ENCODE measurements at regions not wholly inside any gene's neighbourhood (a gene's known extent, or its start where the extent isn't known, plus 50 kb on each side); places are given as distances from the start of the nearest gene placed in this dataset.
"Not testable (repeated sequence)": the region's sequence is repeated elsewhere in the genome, so short reads cannot be mapped to it uniquely, and the experiment has no call there.

GRCh38 chr16:79407005-79407404 is 193.5 kb downstream of the MAF start:
- no peak for DNase-seq (ENCODE audit: low read depth)

DNA sequence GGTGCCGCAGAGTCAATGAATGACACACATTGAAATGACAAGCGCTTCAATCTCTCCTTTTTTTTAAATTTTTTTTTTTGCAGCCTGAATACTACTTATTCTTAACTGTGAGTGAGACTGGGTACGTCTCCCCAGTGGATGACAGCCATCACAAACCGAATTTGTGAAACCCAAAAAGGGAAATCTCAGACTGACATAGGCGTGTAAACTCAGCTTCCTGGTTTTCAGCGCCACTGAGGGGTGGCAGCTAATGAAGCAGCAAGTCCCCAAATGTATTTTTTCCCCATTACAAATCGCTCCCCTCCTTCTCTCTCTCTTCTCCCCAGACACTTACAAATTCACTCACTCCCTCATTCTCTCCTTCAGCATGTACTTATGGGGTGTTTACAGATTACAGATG is 196.0 kb downstream of the MAF start:
- no peak for DNase-seq (ENCODE audit: low read depth)

DNA sequence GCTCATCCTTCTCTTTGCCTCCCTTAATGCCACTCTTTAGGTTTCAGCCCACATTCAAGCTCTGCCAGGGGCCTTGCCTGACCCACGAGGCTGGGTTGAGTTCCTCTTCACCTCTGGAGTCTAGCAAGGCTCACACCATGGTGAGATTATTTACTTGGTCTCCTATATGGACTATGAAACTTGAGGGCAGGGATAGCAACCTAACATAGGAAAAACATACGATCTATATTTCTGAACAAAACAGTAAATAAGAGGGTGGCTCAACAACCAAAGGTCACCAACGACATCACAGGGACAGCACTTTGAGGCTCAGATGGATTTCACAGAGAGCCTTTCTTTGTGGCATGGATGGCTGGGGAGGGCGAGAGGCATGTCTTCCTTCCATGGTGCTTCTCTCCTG is 197.0 kb downstream of the MAF start:
- DNase-seq (ENCODE audit: low read depth) = no peak

DNA sequence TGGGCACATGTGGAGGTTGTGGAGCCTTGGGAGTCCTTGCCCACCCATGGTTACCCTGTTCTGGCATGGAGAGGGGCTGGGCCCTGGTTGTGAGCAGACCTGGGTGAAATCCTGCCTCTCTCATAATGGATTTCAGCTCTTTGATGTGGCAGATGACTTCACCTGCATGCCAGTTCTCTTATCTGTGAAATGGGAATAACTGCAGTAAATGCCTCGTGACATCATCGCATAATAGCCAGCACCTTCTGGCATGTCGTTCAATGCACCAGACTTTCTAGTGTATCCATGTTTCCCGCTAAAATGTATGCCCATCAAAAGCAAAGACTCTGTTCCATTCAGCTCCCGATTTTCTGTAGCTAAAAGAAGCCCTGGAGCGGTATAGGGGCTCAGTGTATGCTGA is 197.6 kb downstream of the MAF start:
- DNase-seq (ENCODE audit: low read depth) = no peak

GRCh38 chr16:79402356-79402755 is 198.2 kb downstream of the MAF start:
- no peak for DNase-seq (ENCODE audit: low read depth)

- DNase-seq (ENCODE audit: low read depth) = no peak
These were observed 198.8 kb downstream of the MAF start for GRCh38 chr16:79401782-79402181.

- DNase-seq (ENCODE audit: low read depth) = no peak
These were observed 199.4 kb downstream of the MAF start for GRCh38 chr16:79401157-79401556.

GRCh38 chr16:79400462-79401149 is 199.9 kb downstream of the MAF start:
- DNase-seq (ENCODE audit: low read depth) = no peak

GRCh38 chr16:79395591-79395990 is 204.9 kb downstream of the MAF start:
- no peak for DNase-seq (ENCODE audit: low read depth)

DNA sequence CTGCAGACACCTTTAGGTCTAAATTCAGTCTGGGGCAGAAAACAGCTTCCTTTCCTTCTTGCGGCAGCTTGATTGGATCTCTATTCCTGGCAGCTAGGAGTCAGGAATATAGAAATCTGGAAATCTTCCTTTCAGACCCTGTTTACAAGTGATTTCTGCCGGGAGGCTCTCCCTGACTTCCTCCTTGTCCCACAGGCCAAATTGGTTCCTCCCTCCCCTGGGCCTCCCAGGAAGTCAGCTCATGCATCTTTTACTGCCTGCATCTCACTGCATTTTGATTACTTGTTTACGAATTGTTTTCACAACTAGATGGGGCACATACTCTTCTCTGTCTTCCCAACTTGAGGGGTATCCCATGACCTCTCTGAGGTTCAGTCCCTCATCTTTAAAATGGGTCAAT is 206.3 kb downstream of the MAF start:
- no peak for DNase-seq (ENCODE audit: low read depth)

GRCh38 chr16:79393564-79393963 is 207.0 kb downstream of the MAF start:
- DNase-seq (ENCODE audit: low read depth) = no peak

GRCh38 chr16:79393127-79393526 is 207.4 kb downstream of the MAF start:
- DNase-seq (ENCODE audit: low read depth) = no peak

- no peak for DNase-seq (ENCODE audit: low read depth)
These were observed 208.5 kb downstream of the MAF start for GRCh38 chr16:79392081-79392480.

DNA sequence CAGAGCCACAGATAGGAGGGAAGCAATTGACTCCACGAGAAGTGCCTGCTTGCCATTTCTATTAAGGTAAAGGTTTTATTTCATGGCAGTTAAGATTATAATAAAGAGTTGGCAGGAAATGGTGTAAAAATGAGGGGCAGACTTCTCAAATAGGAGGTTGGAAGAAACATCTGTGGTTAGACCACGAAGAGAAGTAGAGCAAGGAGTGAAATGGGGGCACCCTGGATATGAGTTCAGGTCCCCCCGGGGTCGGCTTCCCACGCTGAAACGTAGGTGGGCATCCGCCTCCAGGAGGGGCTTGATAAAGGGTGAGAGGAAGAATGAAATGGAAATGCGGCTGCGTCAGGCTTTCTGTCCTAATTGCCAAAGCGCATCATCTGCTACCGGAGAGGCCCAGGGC is 209.1 kb downstream of the MAF start:
- DNase-seq (ENCODE audit: low read depth) = no peak

- DNase-seq (ENCODE audit: low read depth) = no peak
These were observed 210.0 kb downstream of the MAF start for GRCh38 chr16:79390481-79391051.

DNA sequence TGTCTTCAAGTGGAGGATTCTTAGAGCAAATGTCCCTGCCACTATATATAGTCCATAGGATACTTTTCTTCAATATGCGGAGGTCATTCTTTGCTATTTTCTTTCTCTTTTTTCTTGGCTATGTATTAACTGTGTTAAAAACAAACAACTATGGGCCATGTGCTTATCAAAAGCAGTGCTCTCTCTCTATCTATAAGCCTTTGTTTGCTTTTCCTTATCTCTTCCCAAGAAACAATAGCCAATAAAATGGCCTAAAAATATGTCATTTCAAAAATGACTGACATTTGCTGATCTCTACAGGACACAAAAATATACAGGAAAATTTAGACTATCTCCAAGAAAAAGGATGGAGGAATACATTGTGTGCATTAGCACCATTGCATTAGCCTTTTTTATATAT is 212.1 kb downstream of the MAF start:
- no peak for DNase-seq (ENCODE audit: low read depth)

DNA sequence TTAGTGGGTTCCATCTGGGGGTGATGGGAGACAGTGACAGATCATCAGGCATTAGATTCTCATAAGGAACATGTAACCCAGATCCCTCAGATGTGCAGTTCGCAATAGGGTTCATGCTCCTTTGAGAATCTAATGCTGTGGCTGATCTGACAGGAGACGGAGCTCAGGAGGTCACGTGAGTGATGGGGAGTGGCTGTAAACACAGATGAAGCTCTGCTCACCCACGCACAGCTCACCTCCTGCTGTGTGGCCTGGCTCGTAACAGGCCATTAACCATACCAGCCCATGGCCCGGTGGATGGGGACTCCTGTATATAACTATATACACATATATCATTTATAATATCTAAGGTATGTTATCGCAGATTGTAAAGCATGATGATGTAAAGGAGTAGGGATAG is 214.2 kb downstream of the MAF start:
- no peak for DNase-seq (ENCODE audit: low read depth)

- no peak for DNase-seq (ENCODE audit: low read depth)
These were observed 218.9 kb downstream of the MAF start for GRCh38 chr16:79381603-79382042.

DNA sequence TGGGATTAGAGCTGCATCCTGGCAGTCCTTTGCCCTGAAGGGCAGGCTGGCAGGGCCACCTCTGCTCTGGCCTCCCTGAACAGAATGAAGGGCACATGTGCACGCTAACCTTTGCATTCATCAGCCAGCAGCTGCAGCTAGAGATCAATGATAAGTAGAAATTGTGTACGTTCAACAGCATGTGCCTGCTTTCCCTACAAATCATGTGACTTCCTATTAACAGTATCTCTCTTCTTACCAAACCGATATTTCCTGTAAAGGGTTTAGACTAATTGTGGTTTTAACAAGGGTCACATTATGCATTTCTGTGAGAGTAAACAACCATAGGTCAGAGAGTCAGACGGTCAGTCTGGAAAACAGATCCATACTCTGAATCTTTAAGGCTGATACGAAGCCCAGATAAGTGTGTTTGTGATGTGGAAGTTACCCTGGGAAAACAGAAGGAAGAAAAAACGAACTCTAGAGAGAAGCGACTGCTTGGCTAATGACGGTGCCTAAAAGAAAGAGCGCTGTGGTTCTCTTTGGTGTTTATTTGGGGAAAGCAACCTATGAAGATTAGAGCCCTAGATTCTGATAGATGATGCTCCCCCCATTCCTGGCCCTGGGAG is 219.4 kb downstream of the MAF start:
- DNase-seq (ENCODE audit: low read depth) = no peak

DNA sequence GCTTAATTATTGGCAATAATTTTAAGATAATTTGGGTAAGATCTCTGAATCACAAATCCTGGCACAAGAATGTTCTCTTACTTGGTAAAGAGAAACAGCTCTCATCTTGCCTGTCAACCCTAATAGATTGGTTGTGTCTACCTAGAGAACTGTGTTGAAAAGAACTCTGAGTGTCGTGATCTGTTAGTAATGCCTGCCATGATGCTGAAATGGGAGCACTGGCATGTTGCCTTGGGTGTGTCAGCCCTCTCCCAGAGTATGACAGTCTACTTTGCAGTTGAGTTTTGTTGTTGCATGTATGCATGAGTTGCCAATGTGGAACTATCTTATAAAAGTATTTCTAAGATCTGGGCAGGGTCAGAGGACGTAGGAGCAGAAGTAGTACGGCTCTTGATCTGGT is 221.4 kb downstream of the MAF start:
- DNase-seq (ENCODE audit: low read depth) = no peak

DNA sequence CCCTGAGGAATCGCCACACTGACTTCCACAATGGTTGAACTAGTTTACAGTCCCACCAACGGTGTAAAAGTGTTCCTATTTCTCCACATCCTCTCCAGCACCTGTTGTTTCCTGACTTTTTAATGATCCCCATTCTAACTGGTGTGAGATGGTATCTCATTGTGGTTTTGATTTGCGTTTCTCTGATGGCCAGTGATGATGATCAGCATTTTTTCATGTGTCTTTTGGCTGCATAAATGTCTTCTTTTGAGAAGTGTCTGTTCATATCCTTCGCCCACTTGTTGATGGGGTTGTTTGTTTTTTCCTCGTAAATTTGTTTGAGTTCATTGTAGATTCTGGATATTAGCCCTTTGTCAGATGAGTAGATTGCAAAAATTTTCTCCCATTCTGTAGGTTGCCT is 223.5 kb downstream of the MAF start:
- not testable (repeated sequence) for DNase-seq (ENCODE audit: low read depth)

DNA sequence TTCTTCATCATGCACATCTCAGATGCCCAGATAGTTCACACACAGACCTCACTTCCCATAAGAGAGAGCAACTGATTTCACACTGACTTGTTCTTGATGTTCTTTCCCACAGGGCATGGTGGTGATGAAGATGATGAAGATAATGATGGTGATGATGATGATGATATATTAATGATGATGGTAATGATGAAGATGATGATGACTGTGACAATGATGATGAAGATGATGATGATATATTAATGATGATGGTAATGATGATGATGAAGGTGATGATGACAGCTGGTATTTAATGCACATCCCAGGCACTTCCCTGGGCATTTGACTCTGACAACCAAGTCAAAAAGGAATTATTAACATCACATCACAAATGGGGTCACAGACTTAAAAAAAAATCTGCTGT is 225.2 kb downstream of the MAF start:
- DNase-seq (ENCODE audit: low read depth) = no peak

GRCh38 chr16:79372503-79373184 is 227.9 kb downstream of the MAF start:
- DNase-seq (ENCODE audit: low read depth) = peak; percentile 45
